DOHH2 (cell line): ENCODE measurements at regions not wholly inside any gene's neighbourhood (a gene's known extent, or its start where the extent isn't known, plus 50 kb on each side); places are given as distances from the start of the nearest gene placed in this dataset.

Experiments used
- H3F3A ChIP-seq: fragments of 200-600 bp; sonication (generic), shearing (Covaris generic); 2 replicates; pipeline ENCODE4 v1.6.0; 2016; ENCODE audit warnings: antibody characterized with exemption, mild to moderate bottlenecking; ENCODE audit not compliant: control insufficient read depth, insufficient read depth
- H3K27ac ChIP-seq: fragments of 200-600 bp; sonication (generic); 2 replicates; pipeline ENCODE4 v1.5.1; 2014; ENCODE audit warnings: low read depth, mild to moderate bottlenecking, low read length, moderate library complexity
- H3K27me3 ChIP-seq: fragments of 200-600 bp; sonication (generic); 2 replicates; pipeline ENCODE4 v1.6.1; 2014; ENCODE audit warnings: mild to moderate bottlenecking, low read length, mixed read lengths; ENCODE audit not compliant: control insufficient read depth
- H3K36me3 ChIP-seq: fragments of 200-600 bp; sonication (generic); 2 replicates; pipeline ENCODE4 v1.6.1; 2014; ENCODE audit warnings: mild to moderate bottlenecking, low read length, moderate library complexity, mixed read lengths; ENCODE audit not compliant: control insufficient read depth
- H3K4me1 ChIP-seq: fragments of 200-600 bp; sonication (generic); 2 replicates; pipeline ENCODE4 v1.6.1; 2014; ENCODE audit warnings: mild to moderate bottlenecking, low read length, mixed read lengths; ENCODE audit not compliant: control insufficient read depth
- H3K4me2 ChIP-seq: fragments of 200-600 bp; sonication (generic); 2 replicates; pipeline ENCODE4 v1.6.0; 2014; ENCODE audit warnings: mild to moderate bottlenecking, low read length, moderate library complexity
- H3K4me3 ChIP-seq: fragments of 200-600 bp; sonication (generic); 2 replicates; pipeline ENCODE4 v1.5.1; 2014; ENCODE audit warnings: mild to moderate bottlenecking, low read length, mixed read lengths
- H3K79me2 ChIP-seq: fragments of 200-600 bp; sonication (generic); 2 replicates; pipeline ENCODE4 v1.6.1; 2014; ENCODE audit warnings: mild to moderate bottlenecking, low read length, mixed read lengths; ENCODE audit not compliant: control insufficient read depth
- H3K9me2 ChIP-seq: fragments of 200-600 bp; sonication (generic); replicated peaks from 2 replicates; pipeline ENCODE4 v1.6.1; 2014; ENCODE audit warnings: mild to moderate bottlenecking, low read length, mixed read lengths; ENCODE audit not compliant: control insufficient read depth
- H3K9me3 ChIP-seq: fragments of 200-600 bp; sonication (generic); 2 replicates; pipeline ENCODE4 v1.6.1; 2014; ENCODE audit warnings: antibody characterized with exemption, low read length, mixed read lengths; ENCODE audit not compliant: control insufficient read depth, insufficient read depth
- H4K20me1 ChIP-seq: fragments of 200-600 bp; sonication (generic); 2 replicates; pipeline ENCODE4 v1.6.0; 2014; ENCODE audit warnings: low read depth, mild to moderate bottlenecking, antibody characterized with exemption, low read length, moderate library complexity; ENCODE audit not compliant: control insufficient read depth, insufficient read depth
- EZH2phosphoT487 ChIP-seq: fragments of 200-600 bp; sonication (generic); IDR thresholded peaks from 2 replicates; pipeline ENCODE4 v1.6.1; 2017; ENCODE audit warnings: borderline replicate concordance, mild to moderate bottlenecking, antibody characterized with exemption, low read length, moderate library complexity, mixed read lengths
- TF ChIP-seq, protein P1 (sequence below): fragments of 200-600 bp; sonication (generic); IDR thresholded peaks from one replicate; pipeline ENCODE4 v1.5.1; 2014; ENCODE audit warnings: antibody characterized with exemption, mild to moderate bottlenecking, low read depth, low read length; ENCODE audit not compliant: poor library complexity, severe bottlenecking

DNA sequence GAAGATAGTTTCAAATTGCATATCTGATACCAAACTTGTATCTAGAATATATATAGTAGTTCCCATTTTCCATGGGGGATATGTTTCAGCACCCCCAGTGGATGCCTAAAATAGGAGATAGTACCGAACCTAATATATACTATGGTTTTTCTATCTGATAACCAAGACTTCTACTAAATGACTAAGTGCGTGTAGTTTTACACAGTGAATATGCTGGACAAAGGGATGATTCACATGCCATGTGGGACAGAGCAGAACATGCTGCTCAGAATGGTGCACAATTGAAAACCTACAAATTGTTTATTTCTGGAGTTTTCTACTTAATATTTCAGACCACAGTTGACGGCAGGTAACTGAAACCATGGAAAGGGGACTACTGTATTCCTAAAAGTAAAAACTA is 73.4 kb upstream of the TP63 start:
- no peaks in the 10 kb centered on the region for H3F3A ChIP-seq
- H3K27me3 ChIP-seq, result no peaks in the 10 kb centered on the region
- no peak overlapping the region for H3K27ac ChIP-seq
- H3K4me2 ChIP-seq, result no peak overlapping the region
- no peaks in the 10 kb centered on the region for H3K9me2 ChIP-seq
- TF ChIP-seq, protein P1, sequence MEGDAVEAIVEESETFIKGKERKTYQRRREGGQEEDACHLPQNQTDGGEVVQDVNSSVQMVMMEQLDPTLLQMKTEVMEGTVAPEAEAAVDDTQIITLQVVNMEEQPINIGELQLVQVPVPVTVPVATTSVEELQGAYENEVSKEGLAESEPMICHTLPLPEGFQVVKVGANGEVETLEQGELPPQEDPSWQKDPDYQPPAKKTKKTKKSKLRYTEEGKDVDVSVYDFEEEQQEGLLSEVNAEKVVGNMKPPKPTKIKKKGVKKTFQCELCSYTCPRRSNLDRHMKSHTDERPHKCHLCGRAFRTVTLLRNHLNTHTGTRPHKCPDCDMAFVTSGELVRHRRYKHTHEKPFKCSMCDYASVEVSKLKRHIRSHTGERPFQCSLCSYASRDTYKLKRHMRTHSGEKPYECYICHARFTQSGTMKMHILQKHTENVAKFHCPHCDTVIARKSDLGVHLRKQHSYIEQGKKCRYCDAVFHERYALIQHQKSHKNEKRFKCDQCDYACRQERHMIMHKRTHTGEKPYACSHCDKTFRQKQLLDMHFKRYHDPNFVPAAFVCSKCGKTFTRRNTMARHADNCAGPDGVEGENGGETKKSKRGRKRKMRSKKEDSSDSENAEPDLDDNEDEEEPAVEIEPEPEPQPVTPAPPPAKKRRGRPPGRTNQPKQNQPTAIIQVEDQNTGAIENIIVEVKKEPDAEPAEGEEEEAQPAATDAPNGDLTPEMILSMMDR, result no peak
- TF ChIP-seq EZH2phosphoT487, result no peak
- H3K4me1 ChIP-seq, result peaks cover 4% of the 10 kb centered on the region
- no peak overlapping the region for H3K4me3 ChIP-seq
- no peaks in the 10 kb centered on the region for H3K9me3 ChIP-seq
- no peaks in the 10 kb centered on the region for H3K79me2 ChIP-seq
- no peaks in the 10 kb centered on the region for H3K36me3 ChIP-seq
- no peaks in the 10 kb centered on the region for H4K20me1 ChIP-seq

DNA sequence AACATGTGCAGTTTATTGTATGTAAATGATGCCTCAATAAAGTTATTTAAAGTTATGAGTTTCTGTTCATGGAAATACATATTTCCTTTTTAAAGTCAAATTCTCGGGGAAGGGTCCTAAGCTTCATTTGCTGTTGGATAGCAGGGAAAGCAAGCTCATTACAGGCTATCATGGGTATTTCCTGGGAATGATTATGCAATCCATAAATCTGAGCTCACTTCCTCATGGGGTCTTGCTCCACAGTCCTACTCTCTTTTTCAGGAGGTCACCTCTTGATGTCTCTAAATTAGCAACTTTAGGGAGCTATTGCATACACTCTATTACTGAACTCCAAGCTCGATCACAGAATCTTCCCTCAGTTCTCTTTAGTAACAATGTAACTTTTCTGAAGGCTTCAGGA is 69.9 kb upstream of the TP63 start:
- H3K79me2 ChIP-seq, result no peaks in the 10 kb centered on the region
- H3K27ac ChIP-seq, result no peak overlapping the region
- no peaks in the 10 kb centered on the region for H3K27me3 ChIP-seq
- TF ChIP-seq, protein P1, result no peak
- TF ChIP-seq EZH2phosphoT487, result no peak
- H4K20me1 ChIP-seq, result no peaks in the 10 kb centered on the region
- no peaks in the 10 kb centered on the region for H3F3A ChIP-seq
- no peaks in the 10 kb centered on the region for H3K9me2 ChIP-seq
- H3K4me1 ChIP-seq, result peaks cover 4% of the 10 kb centered on the region
- no peaks in the 10 kb centered on the region for H3K36me3 ChIP-seq
- H3K9me3 ChIP-seq, result no peaks in the 10 kb centered on the region
- H3K4me2 ChIP-seq, result no peak overlapping the region
- no peak overlapping the region for H3K4me3 ChIP-seq

DNA sequence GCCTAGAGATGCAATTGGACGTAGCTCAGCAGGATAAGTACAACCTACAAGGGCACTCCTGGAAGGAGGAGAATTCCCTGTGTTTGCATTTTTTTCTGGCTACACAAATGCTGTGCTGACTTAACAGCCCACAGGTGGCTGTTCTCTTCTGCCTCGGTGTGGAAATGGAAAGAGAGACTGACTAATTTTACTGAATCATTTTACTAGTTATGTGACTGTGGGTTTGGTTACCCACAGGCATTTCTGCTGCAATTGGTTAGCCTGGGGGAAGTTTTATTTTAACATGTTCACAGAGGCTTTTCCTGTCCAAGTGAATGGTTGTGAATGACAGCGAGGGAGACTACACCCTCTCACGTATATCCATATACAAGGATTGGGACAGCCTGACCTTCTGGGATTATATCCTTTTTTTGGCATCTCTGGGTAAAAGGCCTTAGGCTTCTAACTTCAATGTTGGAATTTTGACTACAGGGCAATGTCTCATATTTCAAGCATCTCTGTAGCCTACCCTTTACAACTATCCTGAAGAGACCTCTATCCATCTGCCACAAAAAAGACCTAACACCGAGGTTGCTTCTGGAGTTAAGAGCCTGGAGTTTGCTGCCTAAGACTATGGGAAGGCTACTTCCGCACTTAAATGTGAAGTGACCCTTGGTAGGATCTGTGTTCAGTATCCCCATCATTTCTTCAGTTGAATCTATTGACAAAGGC is 67.2 kb upstream of the TP63 start:
- Histone ChIP-seq H3K4me2 (no peak overlapping the region), H3K79me2 (no peaks in the 10 kb centered on the region), H3K9me2 (no peaks in the 10 kb centered on the region), H3K36me3 (no peaks in the 10 kb centered on the region), H3K27ac (no peak overlapping the region), H3K4me3 (no peak overlapping the region), H3K9me3 (no peaks in the 10 kb centered on the region), H3F3A (no peaks in the 10 kb centered on the region), H4K20me1 (no peaks in the 10 kb centered on the region), H3K4me1 (peaks cover 19% of the 10 kb centered on the region), H3K27me3 (no peaks in the 10 kb centered on the region)
- no peak for TF ChIP-seq EZH2phosphoT487
- TF ChIP-seq, protein P1, result no peak
